GM18909 (cell line): ENCODE measurements at regions not wholly inside any gene's neighbourhood (a gene's known extent, or its start where the extent isn't known, plus 50 kb on each side); places are given as distances from the start of the nearest gene placed in this dataset.

Experiments used
- ATAC-seq: cut with Tn5 transposase; IDR thresholded peaks from one replicate; pipeline ENCODE4 v1.9.1; 2021; ENCODE audit warnings: mild to moderate bottlenecking; ENCODE audit not compliant: unreplicated experiment, poor library complexity

- ATAC-seq, result no peak
Observed at GRCh38 chr5:88490874-88491273, 222.2 kb upstream of the TMEM161B start.

- ATAC-seq, result no peak
Observed at GRCh38 chr5:88489364-88489763, 220.7 kb upstream of the TMEM161B start.

GRCh38 chr5:88488561-88488960 is 219.9 kb upstream of the TMEM161B start:
- ATAC-seq, result no peak

- no peak for ATAC-seq
Observed at GRCh38 chr5:88488130-88488529, 219.5 kb upstream of the TMEM161B start.

- no peak for ATAC-seq
Observed at GRCh38 chr5:88487066-88487465, 218.4 kb upstream of the TMEM161B start.

GRCh38 chr5:88486431-88486830 is 217.8 kb upstream of the TMEM161B start:
- ATAC-seq, result no peak

- ATAC-seq, result no peak
Observed at GRCh38 chr5:88485531-88485930, 216.9 kb upstream of the TMEM161B start.

- no peak for ATAC-seq
Observed at GRCh38 chr5:88483964-88484672, 215.5 kb upstream of the TMEM161B start.

- no peak for ATAC-seq
Observed at GRCh38 chr5:88480801-88481499, 212.3 kb upstream of the TMEM161B start.

- no peak for ATAC-seq
Observed at GRCh38 chr5:88480245-88480644, 211.6 kb upstream of the TMEM161B start.

GRCh38 chr5:88474574-88474973 is 205.9 kb upstream of the TMEM161B start:
- no peak for ATAC-seq

GRCh38 chr5:88470745-88471144 is 202.1 kb upstream of the TMEM161B start:
- ATAC-seq, result no peak

- ATAC-seq, result no peak
Observed at GRCh38 chr5:88459971-88460370, 191.3 kb upstream of the TMEM161B start.

GRCh38 chr5:88452820-88453219 is 184.2 kb upstream of the TMEM161B start:
- ATAC-seq, result no peak

GRCh38 chr5:88450239-88450638 is 181.6 kb upstream of the TMEM161B start:
- no peak for ATAC-seq

- no peak for ATAC-seq
Observed at GRCh38 chr5:88438006-88438405, 169.4 kb upstream of the TMEM161B start.

- ATAC-seq, result no peak
Observed at GRCh38 chr5:88436290-88436689, 167.6 kb upstream of the TMEM161B start.

- no peak for ATAC-seq
Observed at GRCh38 chr5:88428633-88429032, 160.0 kb upstream of the TMEM161B start.

- ATAC-seq, result no peak
Observed at GRCh38 chr5:88426441-88426840, 157.8 kb upstream of the TMEM161B start.

GRCh38 chr5:88425124-88425523 is 156.5 kb upstream of the TMEM161B start:
- ATAC-seq, result no peak

- ATAC-seq, result no peak
Observed at GRCh38 chr5:88419931-88420330, 151.3 kb upstream of the TMEM161B start.

GRCh38 chr5:88407341-88407740 is 138.7 kb upstream of the TMEM161B start:
- no peak for ATAC-seq
